Fibroblast of lung (primary cell): ENCODE measurements at regions not wholly inside any gene's neighbourhood (a gene's known extent, or its start where the extent isn't known, plus 50 kb on each side); places are given as distances from the start of the nearest gene placed in this dataset.

Experiments used
- DNase-seq, 2 donors: peaks; one replicate each; pipeline versions ENCODE4 v3.0.0 to v3.0.0-alpha.2; 2010; ENCODE audit warnings: low read depth in 2 of 2
- H2AFZ ChIP-seq: 2 replicates; pipeline ENCODE4 v1.5.1; 2012; ENCODE audit warnings: low read length, control low read depth, inconsistent platforms
- H3K27ac ChIP-seq: 2 replicates; pipeline ENCODE4 v1.5.1; 2011; ENCODE audit warnings: low read length, control low read depth; ENCODE audit not compliant: insufficient read depth
- H3K27me3 ChIP-seq: 2 replicates; pipeline ENCODE4 v1.5.1; 2011; ENCODE audit warnings: mild to moderate bottlenecking, low read length; ENCODE audit not compliant: control insufficient read depth, insufficient read depth
- H3K36me3 ChIP-seq: 2 replicates; pipeline ENCODE4 v1.5.1; 2011; ENCODE audit warnings: low read length; ENCODE audit not compliant: control insufficient read depth, insufficient read depth
- H3K4me1 ChIP-seq: 2 replicates; pipeline ENCODE4 v1.5.1; 2011; ENCODE audit warnings: low read length; ENCODE audit not compliant: control insufficient read depth, insufficient read depth; ENCODE audit errors: extremely low read depth
- H3K4me2 ChIP-seq: 2 replicates; pipeline ENCODE4 v1.5.1; 2011; ENCODE audit warnings: low read length, control low read depth; ENCODE audit not compliant: insufficient read depth; ENCODE audit errors: extremely low read depth
- H3K4me3 ChIP-seq, 4 experiments: fragments of 200-600 bp in 1 of 4; sonication (generic) in 1 of 4; replicated peaks in 1 of 4; 2 replicates each; pipeline ENCODE4 v1.5.1; 2011 to 2016; ENCODE audit warnings: low read length in 4 of 4, low read depth in 3 of 4, mild to moderate bottlenecking in 3 of 4, control low read depth in 2 of 4, inconsistent platforms in 1 of 4, mixed read lengths in 1 of 4; ENCODE audit not compliant: insufficient read depth in 1 of 4; ENCODE audit errors: control extremely low read depth in 1 of 4
- H3K79me2 ChIP-seq: 2 replicates; pipeline ENCODE4 v1.5.1; 2012; ENCODE audit warnings: mild to moderate bottlenecking, low read length, inconsistent platforms; ENCODE audit not compliant: control insufficient read depth, insufficient read depth
- H3K9ac ChIP-seq: 2 replicates; pipeline ENCODE4 v1.5.1; 2011; ENCODE audit warnings: mild to moderate bottlenecking, low read length, control low read depth; ENCODE audit not compliant: insufficient read depth
- H3K9me3 ChIP-seq: 2 replicates; pipeline ENCODE4 v1.5.1; 2012; ENCODE audit warnings: low read depth, low read length; ENCODE audit not compliant: control insufficient read depth, insufficient read depth
- H4K20me1 ChIP-seq: 2 replicates; pipeline ENCODE4 v1.5.1; 2011; ENCODE audit warnings: low read length; ENCODE audit not compliant: control insufficient read depth, insufficient read depth; ENCODE audit errors: extremely low read depth
- EZH2 ChIP-seq: IDR thresholded peaks from 2 replicates; pipeline ENCODE4 v1.5.1; 2012; ENCODE audit warnings: low read length, control low read depth, mild to moderate bottlenecking; ENCODE audit errors: missing control alignments
- TF ChIP-seq, protein P1 (sequence below), 2 donors: IDR thresholded peaks in 1 of 2; conservative IDR thresholded peaks in 1 of 2; 1 replicate in 1 of 2; 2 replicates in 1 of 2; pipeline ENCODE4 v1.5.1; 2011 to 2012; ENCODE audit warnings: low read length in 2 of 2, control low read depth in 1 of 2, inconsistent platforms in 1 of 2, low read depth in 1 of 2, mild to moderate bottlenecking in 1 of 2

DNA sequence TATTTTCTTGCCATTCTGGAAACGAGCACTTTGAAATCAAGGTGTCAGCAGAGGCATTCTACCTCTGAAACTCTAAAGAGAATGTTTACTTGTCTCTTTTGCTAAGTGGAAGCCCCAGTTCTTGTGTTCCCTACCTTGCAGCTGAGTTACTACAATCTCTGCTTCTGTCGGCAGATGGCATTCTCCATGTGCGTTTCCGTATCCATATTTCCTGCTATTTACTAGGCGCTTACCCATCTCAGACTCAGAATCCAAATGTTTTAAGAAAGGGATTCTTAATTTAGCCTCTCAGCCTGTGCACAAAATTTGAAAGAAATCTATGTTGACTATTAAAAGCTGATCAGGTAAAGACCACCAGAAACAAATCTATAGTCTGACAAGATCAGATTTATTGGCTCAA is 221.3 kb upstream of the FTMT start:
- no peak for TF ChIP-seq EZH2
- TF ChIP-seq, protein P1, sequence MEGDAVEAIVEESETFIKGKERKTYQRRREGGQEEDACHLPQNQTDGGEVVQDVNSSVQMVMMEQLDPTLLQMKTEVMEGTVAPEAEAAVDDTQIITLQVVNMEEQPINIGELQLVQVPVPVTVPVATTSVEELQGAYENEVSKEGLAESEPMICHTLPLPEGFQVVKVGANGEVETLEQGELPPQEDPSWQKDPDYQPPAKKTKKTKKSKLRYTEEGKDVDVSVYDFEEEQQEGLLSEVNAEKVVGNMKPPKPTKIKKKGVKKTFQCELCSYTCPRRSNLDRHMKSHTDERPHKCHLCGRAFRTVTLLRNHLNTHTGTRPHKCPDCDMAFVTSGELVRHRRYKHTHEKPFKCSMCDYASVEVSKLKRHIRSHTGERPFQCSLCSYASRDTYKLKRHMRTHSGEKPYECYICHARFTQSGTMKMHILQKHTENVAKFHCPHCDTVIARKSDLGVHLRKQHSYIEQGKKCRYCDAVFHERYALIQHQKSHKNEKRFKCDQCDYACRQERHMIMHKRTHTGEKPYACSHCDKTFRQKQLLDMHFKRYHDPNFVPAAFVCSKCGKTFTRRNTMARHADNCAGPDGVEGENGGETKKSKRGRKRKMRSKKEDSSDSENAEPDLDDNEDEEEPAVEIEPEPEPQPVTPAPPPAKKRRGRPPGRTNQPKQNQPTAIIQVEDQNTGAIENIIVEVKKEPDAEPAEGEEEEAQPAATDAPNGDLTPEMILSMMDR (conservative IDR thresholded peaks at IDR 0.05 in 1 of 2, IDR thresholded peaks at IDR 0.05 in 1 of 2; ENCODE audit: low read depth in 1 of 2, low read length in 2 of 2): peak in 1 of 2 donors; percentile 45
- H3K9me3 ChIP-seq: no peaks in the 10 kb centered on the region
- H3K36me3 ChIP-seq: no peaks in the 10 kb centered on the region
- no peaks in the 10 kb centered on the region for H3K27me3 ChIP-seq
- DNase-seq: peak in 1 of 2 donors; percentile 40
- no peak overlapping the region for H3K4me3 ChIP-seq
- H3K27ac ChIP-seq: no peak overlapping the region
- H3K4me1 ChIP-seq: no peaks in the 10 kb centered on the region
- no peak overlapping the region for H2AFZ ChIP-seq
- no peaks in the 10 kb centered on the region for H4K20me1 ChIP-seq
- H3K9ac ChIP-seq: no peak overlapping the region
- H3K79me2 ChIP-seq: no peaks in the 10 kb centered on the region
- no peak overlapping the region for H3K4me2 ChIP-seq

DNA sequence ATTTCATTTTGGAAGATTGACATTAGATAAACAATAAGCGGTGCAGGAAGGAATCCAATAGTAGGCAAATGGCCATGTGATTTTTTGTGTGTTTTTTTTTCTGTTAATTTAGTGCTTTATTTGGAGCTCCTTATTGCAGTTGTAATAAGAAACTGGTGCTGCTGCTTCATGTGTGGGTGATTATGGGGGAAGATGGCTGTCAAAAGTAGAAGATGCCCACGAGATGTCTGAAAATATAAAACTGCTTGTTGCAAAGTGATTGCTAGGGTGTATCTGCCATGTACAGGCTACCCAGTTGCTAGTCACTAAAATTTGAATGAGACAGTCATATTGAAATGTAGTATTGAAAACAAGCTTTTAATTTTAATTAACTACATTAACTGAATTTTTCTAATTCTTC is 216.7 kb upstream of the FTMT start:
- Histone ChIP-seq H4K20me1 (no peaks in the 10 kb centered on the region), H3K4me1 (no peaks in the 10 kb centered on the region), H2AFZ (no peak overlapping the region), H3K9me3 (no peaks in the 10 kb centered on the region), H3K4me3 (no peak overlapping the region), H3K27ac (no peak overlapping the region), H3K36me3 (no peaks in the 10 kb centered on the region), H3K27me3 (no peaks in the 10 kb centered on the region), H3K79me2 (no peaks in the 10 kb centered on the region), H3K4me2 (no peak overlapping the region), H3K9ac (no peak overlapping the region)
- DNase-seq: peak; percentile 2 to 38
- TF ChIP-seq, protein P1 (conservative IDR thresholded peaks at IDR 0.05 in 1 of 2, IDR thresholded peaks at IDR 0.05 in 1 of 2; ENCODE audit: low read depth in 1 of 2, low read length in 2 of 2): no peak
- TF ChIP-seq EZH2: no peak

GRCh38 chr5:121638126-121638525 is 213.6 kb upstream of the FTMT start:
- no peak overlapping the region for H2AFZ ChIP-seq
- H3K36me3 ChIP-seq: no peaks in the 10 kb centered on the region
- no peaks in the 10 kb centered on the region for H3K79me2 ChIP-seq
- no peak for DNase-seq
- no peaks in the 10 kb centered on the region for H3K9me3 ChIP-seq
- H3K9ac ChIP-seq: no peak overlapping the region
- no peak overlapping the region for H3K4me2 ChIP-seq
- no peaks in the 10 kb centered on the region for H3K27me3 ChIP-seq
- no peak overlapping the region for H3K27ac ChIP-seq
- no peaks in the 10 kb centered on the region for H3K4me1 ChIP-seq
- H3K4me3 ChIP-seq: no peak overlapping the region
- H4K20me1 ChIP-seq: no peaks in the 10 kb centered on the region
- no peak for TF ChIP-seq EZH2
- TF ChIP-seq, protein P1 (conservative IDR thresholded peaks at IDR 0.05 in 1 of 2, IDR thresholded peaks at IDR 0.05 in 1 of 2; ENCODE audit: low read depth in 1 of 2, low read length in 2 of 2): no peak
